Body of pancreas (tissue), 4 donors: ENCODE measurements at regions not wholly inside any gene's neighbourhood (a gene's known extent, or its start where the extent isn't known, plus 50 kb on each side); places are given as distances from the start of the nearest gene placed in this dataset.

Experiments
- ATAC-seq: fragments of 150-250 bp; one replicate; pipeline ENCODE4 v1.9.1; 2016
- DNase-seq, 4 donors: peaks; one replicate each; pipeline ENCODE4 v3.0.0-alpha.2; 2019
- H3K27ac ChIP-seq, 4 donors: fragments of 200-600 bp; sonication (generic); 1 replicate in 3 of 4; 2 replicates in 1 of 4; pipeline versions ENCODE4 v1.5.1 to v1.6.1; 2016 to 2019; ENCODE audit warnings: mild to moderate bottlenecking in 1 of 4, mixed read lengths in 1 of 4, moderate library complexity in 1 of 4
- H3K27me3 ChIP-seq, 2 donors: fragments of 200-600 bp; sonication (generic); one replicate each; pipeline ENCODE4 v1.6.0; 2016; ENCODE audit warnings: mild to moderate bottlenecking in 1 of 2
- H3K36me3 ChIP-seq, 2 donors: fragments of 200-600 bp; sonication (generic); replicated peaks in 1 of 2; 2 replicates each; pipeline ENCODE4 v1.5.1; 2016; ENCODE audit warnings: low read depth in 2 of 2; ENCODE audit not compliant: insufficient read depth in 1 of 2
- H3K4me1 ChIP-seq: fragments of 200-600 bp; sonication (generic); one replicate; pipeline ENCODE4 v1.6.0; 2016
- H3K4me3 ChIP-seq, 2 donors: fragments of 200-600 bp; sonication (generic); 1 replicate in 1 of 2; 2 replicates in 1 of 2; pipeline ENCODE4 v1.5.1; 2016 to 2019
- H3K9me3 ChIP-seq, 3 donors: fragments of 200-600 bp; sonication (generic); 1 replicate in 2 of 3; 2 replicates in 1 of 3; pipeline ENCODE4 v1.5.1; 2016
- CTCF ChIP-seq, 7 experiments: fragments of 450-650 bp in 4 of 7; fragments of 200-600 bp in 3 of 7; sonication (generic) in 3 of 7; IDR thresholded peaks; one replicate each; pipeline ENCODE4 v1.5.1; 2016 to 2019; ENCODE audit warnings: antibody characterized with exemption in 7 of 7
- POLR2A ChIP-seq, 3 donors: fragments of 450-650 bp; IDR thresholded peaks; one replicate each; pipeline ENCODE4 v1.6.1; 2016; ENCODE audit warnings: antibody characterized with exemption in 3 of 3, mild to moderate bottlenecking in 2 of 3
- WGBS, 2 donors: methylation state at CpG; one replicate each; pipeline ENCODE4 v1.1.5; 2017; 5-methylcytosine and 5-hydroxymethylcytosine counted together
- intact Hi-C: fragments of 100-400 bp; cut with DNase I; formaldehyde crosslinking; loops from one replicate; pipeline ENCODE4 v1.15.1; 2023

- TF ChIP-seq CTCF (IDR thresholded peaks at IDR 0.05) (no peak), POLR2A (IDR thresholded peaks at IDR 0.05) (no peak)
- Histone ChIP-seq H3K27ac (no peak overlapping the region), H3K9me3 (no peaks in the 10 kb centered on the region), H3K4me3 (no peak overlapping the region), H3K36me3 (no peaks in the 10 kb centered on the region), H3K27me3 (no peaks in the 10 kb centered on the region), H3K4me1 (peaks cover 15% of the 10 kb centered on the region)
- WGBS, 2 donors: 83 to 91% methylated on average over 5 to 6 of the region's 6 CpGs
- ATAC-seq (no peak), DNase-seq (no peak)
- intact Hi-C loops: no loop called here
These were observed 111.6 kb upstream of the ESRRB start for GRCh38 chr14:76264384-76264783.

- ATAC-seq (peak; percentile 90), DNase-seq (peak; percentile 65 to 82 (median 70))
- H3K4me3 ChIP-seq: peak overlapping the region; percentile 15 to 36
- no peaks in the 10 kb centered on the region for H3K9me3 ChIP-seq
- intact Hi-C loops: no loop called here
- WGBS, 2 donors: 27 to 28% methylated on average over 19 to 27 of the region's 27 CpGs
- peak overlapping the region in 3 of 4 donors; percentile 65 to 77 (median 66) for H3K27ac ChIP-seq
- TF ChIP-seq CTCF (IDR thresholded peaks at IDR 0.05): peak in 3 of 7 experiments; percentile 10 to 46 (median 28)
- peak in 1 of 3 donors; percentile 37 for TF ChIP-seq POLR2A (IDR thresholded peaks at IDR 0.05)
- H3K27me3 ChIP-seq: no peaks in the 10 kb centered on the region
- H3K4me1 ChIP-seq: peaks cover 15% of the 10 kb centered on the region
- H3K36me3 ChIP-seq: no peaks in the 10 kb centered on the region
These were observed 108.5 kb upstream of the ESRRB start for GRCh38 chr14:76267322-76268046.

GRCh38 chr14:76268047-76268431 is 107.9 kb upstream of the ESRRB start:
- intact Hi-C loops: no loop called here
- Histone ChIP-seq H3K4me3 (peak overlapping the region; percentile 15 to 36), H3K27ac (peak overlapping the region in 3 of 4 donors; percentile 65 to 77 (median 66)), H3K27me3 (no peaks in the 10 kb centered on the region), H3K36me3 (no peaks in the 10 kb centered on the region), H3K4me1 (peaks cover 15% of the 10 kb centered on the region), H3K9me3 (no peaks in the 10 kb centered on the region)
- 11 to 14% methylated on average over 8 of the region's 8 CpGs for WGBS, 2 donors
- peak; percentile 62 for ATAC-seq
- DNase-seq: no peak
- TF ChIP-seq POLR2A (IDR thresholded peaks at IDR 0.05) (no peak), CTCF (IDR thresholded peaks at IDR 0.05) (no peak)

- Histone ChIP-seq H3K27ac (no peak overlapping the region), H3K36me3 (no peaks in the 10 kb centered on the region), H3K4me3 (no peak overlapping the region), H3K27me3 (no peaks in the 10 kb centered on the region), H3K9me3 (no peaks in the 10 kb centered on the region), H3K4me1 (peaks cover 15% of the 10 kb centered on the region)
- TF ChIP-seq POLR2A (IDR thresholded peaks at IDR 0.05) (no peak), CTCF (IDR thresholded peaks at IDR 0.05) (no peak)
- 75 to 76% methylated on average over 9 of the region's 9 CpGs for WGBS, 2 donors
- ATAC-seq: no peak
- DNase-seq: no peak
- intact Hi-C loops: no loop called here
These were observed 107.2 kb upstream of the ESRRB start for GRCh38 chr14:76268700-76269099.
